ENCODE measurements at regions not wholly inside any gene's neighbourhood (a gene's known extent, or its start where the extent isn't known, plus 50 kb on each side); places are given as distances from the start of the nearest gene placed in this dataset.

DNA sequence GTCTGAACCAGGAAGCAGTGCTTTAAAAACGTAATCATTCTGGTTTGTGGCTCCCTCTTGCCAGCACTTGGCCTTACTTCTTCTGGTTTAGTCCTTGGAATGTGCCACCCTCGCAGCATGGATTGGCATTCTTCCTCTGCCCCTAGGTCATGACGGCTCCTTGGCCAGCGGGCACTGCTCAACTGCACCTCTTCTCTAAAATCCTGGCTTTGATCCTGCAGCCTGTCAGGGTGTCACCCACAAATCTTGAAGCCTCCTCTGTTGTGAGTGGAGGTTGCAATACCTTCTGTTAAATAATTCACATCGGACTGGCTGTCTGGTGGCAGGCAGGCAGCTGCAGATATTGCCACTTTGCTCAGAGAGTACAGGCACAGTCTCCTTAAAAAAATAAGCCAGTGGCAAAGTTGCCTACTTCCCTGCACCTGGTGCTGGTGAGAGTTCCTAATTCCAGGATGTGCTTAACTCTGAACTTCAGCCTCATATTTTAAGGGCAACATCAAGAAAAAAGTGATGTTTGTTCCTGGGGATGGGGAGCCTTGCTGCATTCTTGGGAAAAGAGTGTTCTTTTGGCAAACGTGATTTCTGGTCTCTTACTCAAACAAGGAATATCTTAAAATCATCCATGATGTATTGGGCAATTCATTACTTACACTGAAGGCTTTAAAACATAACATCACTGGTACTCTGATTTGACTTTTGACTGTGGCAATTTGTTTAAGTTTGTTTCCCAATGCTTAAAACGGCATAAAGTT lies 179.8 kb downstream of the FOXA2 start:
- TF ChIP-seq, protein P1, sequence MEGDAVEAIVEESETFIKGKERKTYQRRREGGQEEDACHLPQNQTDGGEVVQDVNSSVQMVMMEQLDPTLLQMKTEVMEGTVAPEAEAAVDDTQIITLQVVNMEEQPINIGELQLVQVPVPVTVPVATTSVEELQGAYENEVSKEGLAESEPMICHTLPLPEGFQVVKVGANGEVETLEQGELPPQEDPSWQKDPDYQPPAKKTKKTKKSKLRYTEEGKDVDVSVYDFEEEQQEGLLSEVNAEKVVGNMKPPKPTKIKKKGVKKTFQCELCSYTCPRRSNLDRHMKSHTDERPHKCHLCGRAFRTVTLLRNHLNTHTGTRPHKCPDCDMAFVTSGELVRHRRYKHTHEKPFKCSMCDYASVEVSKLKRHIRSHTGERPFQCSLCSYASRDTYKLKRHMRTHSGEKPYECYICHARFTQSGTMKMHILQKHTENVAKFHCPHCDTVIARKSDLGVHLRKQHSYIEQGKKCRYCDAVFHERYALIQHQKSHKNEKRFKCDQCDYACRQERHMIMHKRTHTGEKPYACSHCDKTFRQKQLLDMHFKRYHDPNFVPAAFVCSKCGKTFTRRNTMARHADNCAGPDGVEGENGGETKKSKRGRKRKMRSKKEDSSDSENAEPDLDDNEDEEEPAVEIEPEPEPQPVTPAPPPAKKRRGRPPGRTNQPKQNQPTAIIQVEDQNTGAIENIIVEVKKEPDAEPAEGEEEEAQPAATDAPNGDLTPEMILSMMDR (IDR thresholded peaks at IDR 0.05): no peak
- TF ChIP-seq POLR2A (IDR thresholded peaks at IDR 0.05): no peak

Data from breast epithelium (tissue), 3 donors.